Nephron progenitor cell (in vitro differentiated cells): ENCODE measurements at regions not wholly inside any gene's neighbourhood (a gene's known extent, or its start where the extent isn't known, plus 50 kb on each side); places are given as distances from the start of the nearest gene placed in this dataset.

Experiments used
- DNase-seq: peaks from one replicate; pipeline ENCODE4 v3.0.0; 2021
- H3K27ac Mint-ChIP-seq: 2 replicates; pipeline ENCODE4 v1.8.0; 2021; ENCODE audit warnings: mild to moderate bottlenecking, moderate library complexity, mixed read lengths
- H3K27me3 Mint-ChIP-seq: 2 replicates; pipeline ENCODE4 v1.8.0; 2021; ENCODE audit warnings: mild to moderate bottlenecking, low read depth, mixed read lengths; ENCODE audit not compliant: poor library complexity
- H3K36me3 Mint-ChIP-seq: 2 replicates; pipeline ENCODE4 v1.8.0; 2021; ENCODE audit warnings: low read depth, mixed read lengths
- H3K4me1 Mint-ChIP-seq: 2 replicates; pipeline ENCODE4 v1.8.0; 2021; ENCODE audit warnings: mixed read lengths
- H3K4me3 Mint-ChIP-seq: 2 replicates; pipeline ENCODE4 v1.8.0; 2021; ENCODE audit warnings: mild to moderate bottlenecking, moderate library complexity, mixed read lengths
- H3K9me3 Mint-ChIP-seq: 2 replicates; pipeline ENCODE4 v1.8.0; 2021; ENCODE audit warnings: mild to moderate bottlenecking, moderate library complexity, mixed read lengths
- CTCF ChIP-seq: fragments of 200-600 bp; sonication (generic); IDR thresholded peaks from 2 replicates; pipeline ENCODE4 v1.5.0; 2021; ENCODE audit warnings: antibody characterized with exemption

GRCh38 chr9:118751077-118751847 lies 618.0 kb downstream of the BRINP1 start:
- no peak for TF ChIP-seq CTCF
- Mint-ChIP-seq H3K9me3 (peaks cover 34% of the 10 kb centered on the region), H3K4me3 (no peak overlapping the region), H3K36me3 (no peaks in the 10 kb centered on the region), H3K27me3 (no peaks in the 10 kb centered on the region), H3K4me1 (no peaks in the 10 kb centered on the region), H3K27ac (no peak overlapping the region)
- DNase-seq = no peak

GRCh38 chr9:118751848-118752223 lies 617.4 kb downstream of the BRINP1 start:
- H3K4me3 Mint-ChIP-seq = no peak overlapping the region
- no peaks in the 10 kb centered on the region for H3K4me1 Mint-ChIP-seq
- H3K9me3 Mint-ChIP-seq = peaks cover 34% of the 10 kb centered on the region
- DNase-seq = no peak
- H3K36me3 Mint-ChIP-seq = no peaks in the 10 kb centered on the region
- H3K27me3 Mint-ChIP-seq = no peaks in the 10 kb centered on the region
- TF ChIP-seq CTCF = no peak
- H3K27ac Mint-ChIP-seq = no peak overlapping the region

- no peaks in the 10 kb centered on the region for H3K4me1 Mint-ChIP-seq
- no peak overlapping the region for H3K4me3 Mint-ChIP-seq
- peaks cover 6% of the 10 kb centered on the region for H3K27me3 Mint-ChIP-seq
- DNase-seq = no peak
- H3K27ac Mint-ChIP-seq = no peak overlapping the region
- peaks cover 9% of the 10 kb centered on the region for H3K9me3 Mint-ChIP-seq
- no peak for TF ChIP-seq CTCF
- H3K36me3 Mint-ChIP-seq = no peaks in the 10 kb centered on the region
These were observed 608.0 kb downstream of the BRINP1 start for GRCh38 chr9:118761016-118761790.

- H3K4me1 Mint-ChIP-seq = no peaks in the 10 kb centered on the region
- H3K27me3 Mint-ChIP-seq = peaks cover 6% of the 10 kb centered on the region
- no peaks in the 10 kb centered on the region for H3K9me3 Mint-ChIP-seq
- no peak overlapping the region for H3K27ac Mint-ChIP-seq
- no peak for TF ChIP-seq CTCF
- no peaks in the 10 kb centered on the region for H3K36me3 Mint-ChIP-seq
- DNase-seq = no peak
- H3K4me3 Mint-ChIP-seq = no peak overlapping the region
These were observed 601.7 kb downstream of the BRINP1 start for GRCh38 chr9:118767571-118767970.

- H3K4me3 Mint-ChIP-seq = no peak overlapping the region
- peaks cover 2% of the 10 kb centered on the region for H3K27me3 Mint-ChIP-seq
- peaks cover 20% of the 10 kb centered on the region for H3K4me1 Mint-ChIP-seq
These were observed 586.3 kb downstream of the BRINP1 start for GRCh38 chr9:118782790-118783463.

More at GRCh38 chr9:118782790-118783463, 586.3 kb downstream of the BRINP1 start:
- H3K27ac Mint-ChIP-seq = no peak overlapping the region
- H3K9me3 Mint-ChIP-seq = no peaks in the 10 kb centered on the region
- no peak for TF ChIP-seq CTCF
- no peak for DNase-seq
- no peaks in the 10 kb centered on the region for H3K36me3 Mint-ChIP-seq
